NCI-H1105 (cell line): ENCODE measurements at regions not wholly inside any gene's neighbourhood (a gene's known extent, or its start where the extent isn't known, plus 50 kb on each side); places are given as distances from the start of the nearest gene placed in this dataset.
A peak's percentile ranks its signal among the peaks of the same experiment; 100 is the strongest.
"Not testable (repeated sequence)": the region's sequence is repeated elsewhere in the genome, so short reads cannot be mapped to it uniquely, and the experiment has no call there.

Experiments
- DNase-seq: peaks from one replicate; lab custom pipeline; 2025; lab: John Stamatoyannopoulos, UW

DNA sequence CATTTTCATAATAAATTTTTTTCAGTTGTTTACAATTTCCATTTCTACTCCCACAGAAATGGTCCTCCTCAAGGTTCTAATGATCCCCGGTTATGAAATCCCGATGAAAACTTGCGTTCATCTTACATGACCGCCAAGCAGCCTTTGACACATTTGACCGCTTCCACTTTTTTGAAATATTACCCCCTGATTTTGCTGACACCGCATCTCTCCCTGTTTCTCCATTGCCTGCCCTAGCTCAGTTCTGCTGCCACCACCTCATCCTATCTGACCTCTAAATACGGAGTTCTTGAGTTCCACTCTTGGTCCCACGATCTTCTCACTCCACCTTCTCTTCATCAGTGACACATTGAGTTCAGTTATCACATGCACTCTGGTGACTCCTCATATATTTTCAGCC, 74.1 kb downstream of the SLC35B3 start:
- no peak for DNase-seq

DNA sequence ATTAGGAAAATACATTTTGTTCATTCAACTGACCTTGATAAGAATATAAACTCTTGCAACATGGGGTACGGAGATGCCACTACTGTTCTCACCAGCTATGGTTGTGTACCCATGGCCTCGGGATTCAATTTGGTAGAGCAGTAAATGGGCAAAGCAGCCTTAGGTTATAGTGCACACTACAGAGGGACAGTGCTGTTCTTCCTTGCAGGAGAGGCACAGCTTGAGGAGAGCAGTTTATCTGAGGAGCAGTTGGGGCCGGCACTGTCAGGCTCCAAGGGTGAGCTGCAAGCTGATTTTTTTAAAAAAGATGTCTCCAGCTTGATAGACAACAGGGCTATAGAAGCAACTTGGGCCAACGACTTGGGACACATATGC, 82.4 kb downstream of the SLC35B3 start:
- no peak for DNase-seq

DNA sequence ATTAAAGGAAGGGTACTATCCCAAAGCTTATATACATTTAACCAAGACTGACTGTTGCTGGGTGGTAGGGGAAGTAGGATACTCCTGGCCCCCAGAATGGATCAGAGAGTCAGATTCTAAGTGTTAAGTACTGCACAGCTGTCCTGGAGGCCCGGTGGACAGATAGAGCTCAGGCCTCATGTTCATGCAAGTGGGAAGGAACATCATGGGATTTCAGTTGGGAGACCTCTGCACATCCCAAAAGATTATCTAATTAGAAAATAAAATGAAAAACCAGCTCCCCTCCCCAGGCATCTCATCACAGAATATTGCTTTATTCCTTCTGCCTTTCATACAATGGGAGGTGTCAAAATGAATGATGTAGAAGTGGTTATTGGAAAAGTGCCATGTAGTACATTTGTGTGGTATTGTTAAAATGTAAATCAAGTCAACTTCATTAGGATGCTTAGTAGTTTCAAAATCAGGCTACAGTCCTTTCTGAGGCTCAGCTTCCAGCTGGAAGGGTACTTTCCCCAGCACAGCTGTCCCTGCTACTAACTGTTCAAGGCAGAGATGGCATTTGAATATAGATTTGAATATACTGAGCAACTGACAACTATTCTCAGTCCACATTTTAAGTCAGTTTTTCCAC, 82.9 kb downstream of the SLC35B3 start:
- peak; percentile 27 for DNase-seq

DNA sequence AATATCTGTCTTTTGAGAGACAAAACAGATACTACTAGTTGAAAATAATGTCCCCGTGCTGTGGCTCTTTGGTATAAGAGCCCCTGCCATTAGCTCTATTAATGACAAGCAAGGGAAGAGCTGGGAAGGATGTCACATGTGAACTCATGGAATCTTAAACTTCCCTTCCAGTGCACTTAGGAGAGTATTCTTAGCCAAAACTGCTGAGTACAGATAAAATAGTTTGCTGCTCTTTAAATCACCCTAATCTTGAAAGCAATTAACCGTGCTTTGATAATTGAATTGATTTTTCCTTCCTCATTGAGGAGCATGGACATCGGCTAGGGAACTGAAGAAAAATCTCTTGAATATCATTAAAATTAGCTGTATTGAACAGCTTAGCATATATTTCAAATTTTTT, 91.7 kb downstream of the SLC35B3 start:
- DNase-seq: no peak

DNA sequence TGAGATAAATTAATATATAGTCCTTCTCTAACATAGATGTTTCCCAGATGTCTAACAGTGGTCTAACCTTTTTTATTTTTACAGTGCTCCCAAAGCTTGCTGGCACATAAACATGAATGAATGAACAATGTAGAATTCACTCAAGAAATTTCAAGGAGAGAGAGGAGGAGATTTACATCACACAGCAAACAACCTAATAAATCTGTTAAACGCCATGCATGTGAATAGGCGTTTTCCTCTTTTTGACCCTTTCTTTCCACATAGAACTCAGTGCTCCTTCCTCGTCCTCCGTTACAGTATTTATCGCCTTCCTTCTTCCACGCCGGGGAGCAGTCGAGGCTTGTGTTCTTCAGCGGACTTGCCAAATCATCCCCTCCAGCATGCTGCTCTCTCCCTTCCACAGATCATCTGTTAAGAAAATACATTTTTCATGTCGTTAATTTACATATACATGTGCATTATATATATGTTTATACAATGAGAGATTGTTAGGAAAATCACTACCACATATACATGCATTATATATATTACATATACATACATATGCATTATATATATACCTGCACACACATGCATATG, 93.0 kb downstream of the SLC35B3 start:
- no peak for DNase-seq

DNA sequence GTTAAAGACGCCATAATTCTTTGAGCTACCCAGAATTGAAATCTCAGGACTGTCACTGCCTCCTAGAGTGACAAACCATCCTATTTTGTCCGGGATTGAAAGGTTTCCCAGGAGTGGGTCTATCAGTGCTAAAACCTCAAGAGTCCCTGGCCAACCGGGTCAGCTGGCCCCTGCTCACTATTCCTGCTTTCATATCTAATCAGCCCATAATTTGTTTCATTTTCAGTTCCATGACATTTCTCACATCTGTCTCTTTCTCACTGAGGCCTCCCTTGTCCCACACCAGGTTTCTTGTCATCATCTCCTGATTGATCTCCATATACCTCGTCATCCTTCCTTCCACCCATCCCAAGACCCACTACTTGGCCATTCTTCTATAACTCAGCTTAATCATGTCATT, 98.2 kb downstream of the SLC35B3 start:
- DNase-seq: no peak

DNA sequence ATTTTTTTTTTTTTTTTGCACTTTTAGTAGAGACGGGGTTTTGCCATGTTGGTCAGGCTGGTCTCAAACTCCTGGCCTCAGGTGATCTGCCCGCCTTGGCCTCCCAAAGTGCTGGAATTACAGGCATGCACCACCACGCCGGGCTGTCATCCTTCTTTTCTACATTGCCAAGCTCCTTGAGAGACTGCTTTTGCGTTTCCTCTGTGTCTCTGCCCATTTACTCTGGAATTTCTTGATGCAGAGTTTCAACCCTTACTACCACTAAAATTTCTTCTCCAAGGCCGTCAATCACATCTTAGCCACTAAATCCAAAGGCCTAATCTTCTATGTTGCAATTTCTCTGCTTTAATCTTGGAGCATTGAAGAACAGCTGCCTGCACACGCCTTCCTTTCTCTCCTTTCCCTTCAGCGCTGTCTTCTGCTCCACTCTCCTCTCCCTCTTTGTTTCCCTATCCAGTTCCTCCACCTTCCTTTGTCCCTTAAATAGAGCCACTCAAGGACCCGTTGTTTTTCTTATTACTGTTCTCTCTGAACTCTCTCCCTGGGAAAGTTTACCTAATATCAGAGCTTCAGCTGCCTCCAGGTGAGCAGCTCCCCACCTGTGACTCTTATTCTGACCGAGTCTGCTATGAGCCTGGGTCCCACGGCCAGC, 98.8 kb downstream of the SLC35B3 start:
- no peak for DNase-seq

DNA sequence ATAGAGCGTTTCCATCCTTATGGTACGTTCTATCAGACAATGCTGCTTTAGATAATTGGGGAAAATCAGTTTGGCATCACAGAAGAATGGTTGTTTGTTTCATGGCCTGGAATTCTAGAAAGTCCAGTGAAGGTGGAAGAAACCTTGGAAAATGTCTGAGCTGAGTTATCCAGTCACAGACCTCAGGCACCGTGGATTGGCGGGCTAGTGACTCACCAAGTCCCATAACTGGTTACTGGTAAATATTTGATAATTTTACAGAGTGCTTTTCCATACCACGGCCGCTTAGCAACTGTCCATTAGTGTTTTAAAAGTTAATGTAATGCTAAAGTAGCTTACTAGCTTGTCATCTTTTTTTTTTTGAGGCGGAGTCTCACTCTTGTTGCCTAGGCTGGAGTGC, 99.4 kb downstream of the SLC35B3 start:
- DNase-seq: no peak

DNA sequence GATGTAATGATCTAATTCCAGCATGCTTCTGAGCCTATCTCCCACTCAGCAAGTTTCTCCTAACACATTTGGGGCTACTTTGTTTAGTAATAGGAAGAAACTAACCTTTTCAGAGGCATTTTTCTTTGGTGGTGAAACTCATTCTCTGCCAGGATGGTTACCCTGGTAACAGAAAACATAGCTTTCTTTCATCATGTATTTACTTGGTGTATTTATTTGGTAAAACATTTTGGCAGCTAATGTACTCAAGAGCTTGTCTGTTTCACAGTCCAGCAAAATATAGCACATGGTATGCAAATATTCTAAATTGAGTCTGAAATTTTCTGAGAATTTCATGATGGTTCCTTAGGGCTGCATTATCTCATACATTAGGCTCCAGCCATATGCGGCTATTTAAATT, 100.0 kb downstream of the SLC35B3 start:
- no peak for DNase-seq

DNA sequence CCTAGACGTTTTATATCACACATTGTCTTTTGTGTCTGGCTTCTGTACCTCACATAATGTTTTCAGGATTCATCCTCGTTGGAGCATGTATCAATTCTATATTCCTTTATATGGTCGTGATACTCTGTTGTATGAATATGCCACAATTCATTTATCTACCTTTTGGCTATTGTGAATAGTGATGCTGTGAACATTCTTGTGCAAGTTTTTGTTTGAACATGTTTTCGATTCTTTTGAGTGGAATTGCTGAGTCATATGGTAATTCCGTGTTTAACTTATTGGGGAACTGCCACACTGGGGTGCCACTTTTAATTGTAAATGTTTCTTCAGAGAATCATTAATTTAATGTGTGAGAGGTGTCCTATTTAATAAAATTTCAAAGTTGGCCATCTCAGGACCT, 101.2 kb downstream of the SLC35B3 start:
- no peak for DNase-seq

DNA sequence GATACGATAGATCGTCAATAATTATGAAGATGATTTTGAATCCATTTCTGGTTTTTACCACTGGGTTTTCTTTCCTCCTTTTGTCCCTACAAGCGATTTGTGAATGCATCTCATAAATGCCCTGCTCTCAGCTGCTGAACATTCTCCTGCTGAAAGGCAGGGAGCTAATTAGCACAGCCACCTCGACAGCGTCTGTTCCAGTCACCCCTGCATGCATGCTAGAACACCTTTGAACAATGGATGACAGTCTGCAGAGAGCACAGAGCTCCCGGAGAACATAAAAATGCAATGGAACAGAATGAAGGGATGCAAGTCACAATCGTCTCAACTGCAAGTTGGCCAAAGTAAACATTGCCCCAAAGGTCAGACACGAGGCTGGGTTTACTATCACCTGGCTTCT, 105.8 kb downstream of the SLC35B3 start:
- no peak for DNase-seq

DNA sequence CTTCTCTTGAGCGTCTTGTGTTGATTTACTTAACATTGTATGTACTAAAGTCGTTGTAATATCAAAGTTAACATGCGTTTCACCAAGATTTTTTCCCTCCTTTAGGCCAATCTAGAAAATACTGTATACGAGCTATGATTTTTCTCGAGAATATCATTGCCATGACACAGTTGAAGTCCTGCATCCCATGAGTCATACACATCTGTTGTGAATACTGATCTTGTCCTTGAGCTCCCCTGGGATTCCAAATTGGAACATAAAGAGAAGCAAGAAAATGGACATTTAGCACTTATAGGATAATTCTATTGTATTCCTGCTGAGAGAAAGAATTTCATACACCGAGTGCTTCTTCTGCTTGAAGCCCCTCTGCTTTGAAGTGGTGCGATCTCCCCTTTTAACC, 109.6 kb downstream of the SLC35B3 start:
- DNase-seq: no peak

DNA sequence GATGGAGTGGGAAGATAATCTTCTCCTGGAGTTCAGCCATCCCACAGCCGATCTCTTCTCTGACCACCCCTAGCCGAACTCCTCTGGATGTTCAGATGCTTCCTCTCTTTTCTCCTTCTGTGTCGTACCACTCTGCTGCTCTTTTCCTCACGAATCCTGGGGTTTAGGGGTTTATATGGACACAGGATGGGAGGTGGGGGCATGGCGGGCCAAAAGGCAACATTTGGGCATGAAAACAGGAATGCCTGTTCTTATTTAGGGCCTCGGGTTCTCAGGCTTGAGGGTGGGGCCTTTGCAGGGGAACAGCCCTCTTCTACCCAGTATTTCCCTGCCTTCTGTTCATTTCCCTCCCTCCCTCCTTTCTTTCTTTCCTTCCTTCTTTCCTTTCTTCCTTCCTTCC, 112.7 kb downstream of the SLC35B3 start:
- DNase-seq: no peak

DNA sequence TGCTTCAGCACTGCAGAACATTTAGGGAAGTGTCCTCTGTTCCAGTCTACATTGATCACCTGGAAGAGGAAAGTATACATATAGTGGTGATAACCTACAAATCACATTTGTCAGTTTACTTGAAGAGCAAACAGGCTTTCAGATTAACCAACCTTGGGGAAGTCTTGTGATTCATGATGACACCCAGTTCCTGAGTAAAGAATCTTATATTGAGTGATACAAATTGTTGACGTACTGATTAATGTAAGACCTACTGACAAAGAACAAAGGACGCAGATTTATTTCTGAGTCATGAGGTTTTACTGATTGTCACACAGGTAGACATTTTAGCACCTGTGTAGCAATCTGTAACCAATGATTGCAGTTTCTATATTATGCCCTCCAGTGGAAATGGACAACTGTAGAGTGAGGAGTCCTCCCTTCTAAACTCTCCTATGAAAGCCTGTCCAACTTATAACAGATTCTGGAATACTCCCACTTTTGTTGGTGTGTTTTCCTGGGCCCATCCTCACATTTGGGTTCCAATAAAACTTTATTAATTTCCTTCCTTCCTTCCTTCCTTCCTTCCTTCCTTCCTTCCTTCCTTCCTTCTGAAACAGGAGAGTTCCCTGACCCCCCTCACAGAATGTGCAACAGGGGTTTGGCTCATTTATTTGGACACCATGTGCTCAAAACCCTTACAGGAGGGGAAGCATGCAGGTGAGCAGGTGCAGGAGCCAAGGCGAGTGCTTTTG, 113.5 kb downstream of the SLC35B3 start:
- no peak for DNase-seq

DNA sequence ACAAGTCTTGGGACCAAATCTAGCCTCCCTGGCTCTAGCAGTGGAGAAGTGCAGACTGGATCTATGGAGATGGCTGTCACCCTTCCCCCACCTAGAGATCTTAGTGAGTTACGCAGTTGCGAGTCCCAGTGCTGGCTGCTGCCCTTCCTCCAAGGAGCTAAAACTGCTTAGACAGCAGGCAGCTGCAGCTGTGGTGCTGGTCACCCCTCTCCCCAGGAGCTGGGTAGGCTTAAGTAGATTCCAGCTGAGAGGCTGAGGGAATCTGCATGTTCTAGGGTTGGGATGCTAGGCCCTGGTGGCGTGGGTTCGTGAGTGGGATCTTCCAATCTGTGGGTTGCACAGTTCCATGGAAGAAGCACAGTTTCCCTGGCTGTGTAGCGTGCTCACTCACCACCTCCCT, 120.2 kb downstream of the SLC35B3 start:
- DNase-seq: no peak

DNA sequence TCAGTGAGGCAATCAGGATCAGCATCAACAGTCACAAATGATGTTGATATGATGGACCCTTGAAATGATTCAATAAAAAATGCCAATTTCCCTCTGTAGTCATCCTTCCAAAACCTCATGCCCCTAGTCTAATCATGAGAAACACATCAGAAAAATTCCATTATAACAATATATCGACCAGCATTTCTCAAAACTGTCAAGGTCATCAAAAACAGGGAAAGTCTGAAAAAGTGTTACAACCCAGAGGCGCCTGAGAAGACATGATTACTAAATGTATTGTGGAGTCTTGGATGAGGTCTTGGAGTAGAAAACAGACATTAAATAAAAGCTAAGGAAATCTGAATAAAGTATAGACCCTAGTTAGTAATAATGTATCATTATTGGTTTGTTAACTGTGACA, 133.8 kb downstream of the SLC35B3 start:
- DNase-seq: no peak

DNA sequence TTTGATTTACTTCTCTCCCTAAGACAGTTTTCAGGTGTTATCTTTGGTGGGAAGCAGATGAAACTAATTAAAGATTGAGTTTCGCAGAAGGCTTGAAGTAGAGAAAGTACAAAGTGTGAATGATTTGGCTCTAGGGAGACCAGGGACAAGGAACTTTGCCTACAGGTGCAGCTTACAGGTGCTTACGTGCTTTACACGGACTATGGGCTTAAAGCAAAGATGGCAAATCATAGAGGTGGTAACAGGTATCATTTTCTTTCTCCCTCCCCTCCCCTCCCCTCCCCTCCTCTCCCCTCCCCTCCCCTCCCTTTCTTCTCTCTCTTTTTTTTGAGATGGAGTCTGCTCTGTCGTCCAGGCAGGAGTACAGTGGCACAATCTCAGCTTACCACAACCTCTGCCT, 136.3 kb downstream of the SLC35B3 start:
- no peak for DNase-seq

DNA sequence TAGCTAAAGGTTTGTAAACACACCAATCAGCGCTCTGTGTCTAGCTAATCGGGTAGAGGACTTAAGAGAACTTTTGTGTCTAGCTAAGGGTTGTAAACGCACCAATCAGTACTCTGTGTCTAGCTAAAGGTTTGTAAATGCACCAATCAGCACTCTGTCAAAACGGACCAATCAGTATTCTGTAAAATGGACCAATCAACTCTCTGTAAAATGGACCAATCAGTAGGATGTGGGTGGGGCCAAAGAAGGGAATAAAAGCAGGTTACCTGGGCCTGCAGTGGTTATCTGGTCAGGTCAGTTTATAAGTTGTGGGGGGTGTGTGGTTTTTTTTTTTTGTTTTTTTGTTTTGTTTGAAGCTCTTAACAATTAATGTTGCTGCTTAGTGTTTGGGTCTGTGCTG, 152.4 kb downstream of the SLC35B3 start:
- not testable (repeated sequence) for DNase-seq

DNA sequence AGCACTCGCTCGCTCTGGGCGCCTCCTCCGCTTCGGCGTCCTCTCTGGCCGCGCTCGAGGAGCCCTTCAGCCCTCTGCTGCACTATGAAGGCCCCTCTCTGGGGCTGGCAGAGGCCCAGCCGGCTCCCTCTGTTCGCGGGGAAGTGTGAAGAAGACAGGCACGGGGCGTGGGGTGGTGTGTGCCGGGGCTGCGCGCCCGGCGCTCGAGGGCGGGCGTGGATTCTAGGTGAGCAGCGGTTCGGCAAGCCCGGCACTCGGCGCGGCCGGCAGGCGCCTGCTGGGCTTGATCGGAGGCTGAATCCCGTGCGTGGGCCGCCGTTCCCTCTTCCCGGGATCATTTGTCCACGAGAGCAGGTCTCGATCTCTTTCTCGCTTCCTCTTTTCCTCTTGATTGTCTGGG, 153.0 kb downstream of the SLC35B3 start:
- DNase-seq: no peak

DNA sequence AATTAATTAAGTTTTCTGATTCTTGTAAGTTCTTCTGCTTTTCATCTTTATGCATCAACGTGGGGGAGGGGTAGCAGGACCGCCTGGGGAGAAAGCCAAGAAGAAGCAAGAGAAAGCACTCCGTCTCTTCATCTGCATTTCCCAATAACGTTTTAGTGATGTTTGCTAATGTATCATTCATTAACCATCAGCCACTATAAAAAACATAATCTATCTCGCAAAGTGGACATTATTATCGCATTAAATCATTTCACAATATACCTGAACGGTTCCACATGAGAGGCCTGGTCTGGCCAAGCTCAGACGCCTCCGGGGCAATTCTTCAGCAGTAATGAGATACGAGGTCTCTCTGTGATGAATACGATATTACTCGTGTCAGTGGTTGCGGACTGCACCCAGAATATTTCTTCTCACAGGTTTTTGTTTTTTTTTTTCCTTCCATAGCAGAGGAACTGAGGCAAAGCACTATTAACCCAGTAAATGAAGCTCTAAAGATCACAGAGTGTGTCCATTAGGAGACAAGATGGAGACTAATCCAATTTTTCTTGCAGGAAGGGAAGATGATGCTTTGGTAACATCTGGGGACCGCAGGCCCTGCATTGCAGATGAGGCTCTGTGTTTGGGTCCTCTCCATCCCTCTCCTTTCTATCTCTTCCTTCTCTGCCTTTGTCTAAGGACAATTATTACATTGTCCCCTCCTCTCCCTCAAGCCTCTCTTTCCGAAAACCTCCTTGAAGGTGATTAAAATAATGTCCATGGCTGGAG, 156.1 kb downstream of the SLC35B3 start:
- no peak for DNase-seq

DNA sequence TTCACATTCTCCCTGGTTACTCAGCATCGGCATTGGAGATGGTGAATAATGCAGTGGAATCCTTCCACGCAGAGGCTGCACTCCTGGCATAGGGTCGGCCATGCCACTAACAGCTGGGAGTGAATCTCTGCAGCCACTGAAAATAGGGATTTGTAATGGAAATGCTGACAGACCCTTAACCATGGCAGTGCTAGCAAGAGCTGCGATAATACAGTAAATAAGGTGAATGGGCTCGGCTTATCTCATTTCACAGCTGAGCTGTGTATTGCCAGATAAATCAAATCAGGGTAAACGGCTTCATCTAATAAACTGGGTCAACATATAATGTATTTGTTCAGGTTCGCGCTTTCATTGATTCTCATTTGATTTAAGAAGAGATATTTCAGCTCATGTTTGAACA, 156.8 kb downstream of the SLC35B3 start:
- DNase-seq: no peak

DNA sequence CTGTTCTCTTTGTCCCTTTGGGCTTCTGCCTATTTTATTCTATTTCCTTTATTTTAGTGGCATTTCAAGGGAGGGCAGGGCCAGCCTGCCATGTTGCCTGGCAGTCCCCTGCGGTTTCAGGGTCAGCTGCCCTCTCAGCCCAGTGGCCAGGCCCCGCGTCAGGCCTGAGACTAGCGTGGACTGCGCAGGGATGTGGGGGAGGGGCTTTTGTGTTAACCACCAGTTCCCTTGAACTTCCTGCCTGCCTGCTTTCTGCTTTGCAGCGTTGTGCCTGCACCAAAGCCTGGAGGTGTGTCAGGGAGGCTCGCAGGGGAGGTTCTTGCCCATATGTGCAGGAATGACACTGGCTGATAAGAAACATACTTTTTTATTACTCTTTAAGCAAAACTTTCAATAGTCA, 157.6 kb downstream of the SLC35B3 start:
- no peak for DNase-seq

DNA sequence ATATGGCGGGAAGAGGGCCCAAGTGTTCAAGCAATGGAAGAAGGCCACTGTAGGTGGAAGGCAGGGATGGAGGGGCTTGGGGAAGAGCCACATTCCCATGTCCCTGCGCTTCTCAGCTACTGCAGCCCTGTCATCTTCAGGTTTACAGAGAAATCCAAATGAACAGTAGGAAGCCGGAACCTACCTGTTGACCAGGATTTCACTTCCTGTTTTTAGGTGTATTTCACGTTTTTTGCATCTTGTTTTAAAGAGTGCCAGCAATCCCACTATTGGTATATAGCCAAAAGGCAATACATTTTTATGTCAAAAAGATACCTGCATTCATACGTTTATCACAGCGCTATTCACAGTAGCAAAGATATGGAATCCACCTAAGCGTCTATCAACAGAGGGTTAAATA, 159.2 kb downstream of the SLC35B3 start:
- DNase-seq: no peak
